Astrocyte of the cerebellum (primary cell): ENCODE measurements at regions not wholly inside any gene's neighbourhood (a gene's known extent, or its start where the extent isn't known, plus 50 kb on each side); places are given as distances from the start of the nearest gene placed in this dataset.
A peak's percentile ranks its signal among the peaks of the same experiment; 100 is the strongest.
"Not testable (repeated sequence)": the region's sequence is repeated elsewhere in the genome, so short reads cannot be mapped to it uniquely, and the experiment has no call there.

Source experiments
- DNase-seq: peaks from one replicate; pipeline ENCODE4 v3.0.0-alpha.2; 2011; ENCODE audit warnings: low read depth
- H3K4me3 ChIP-seq: 2 replicates; pipeline ENCODE4 v1.5.1; 2011; ENCODE audit warnings: mild to moderate bottlenecking, low read depth, low read length, moderate library complexity
- in situ Hi-C: cut with HindIII; loops from 2 replicates; pipeline ENCODE4 v1.10.0; 2017; ENCODE audit warnings: low sequenced_read_pairs

GRCh38 chr9:61817127-61817705 lies 627.4 kb downstream of the SPATA31A7 start:
- H3K4me3 ChIP-seq, DNase-seq, in situ Hi-C loops: not testable (repeated sequence)

- H3K4me3 ChIP-seq, DNase-seq, in situ Hi-C loops: not testable (repeated sequence)
These were observed 663.9 kb downstream of the SPATA31A7 start for GRCh38 chr9:61853624-61854259.

- peak overlapping the region; percentile 23 for H3K4me3 ChIP-seq
- DNase-seq, in situ Hi-C loops: not testable (repeated sequence)
These were observed 664.4 kb downstream of the SPATA31A7 start for GRCh38 chr9:61854260-61854640.

- H3K4me3 ChIP-seq, in situ Hi-C loops, DNase-seq: not testable (repeated sequence)
These were observed 666.4 kb downstream of the SPATA31A7 start for GRCh38 chr9:61856283-61856682.

GRCh38 chr9:61856858-61857453 lies 667.1 kb downstream of the SPATA31A7 start:
- H3K4me3 ChIP-seq, in situ Hi-C loops, DNase-seq: not testable (repeated sequence)

GRCh38 chr9:61857709-61858351 lies 668.0 kb downstream of the SPATA31A7 start:
- in situ Hi-C loops, result not testable (repeated sequence)

GRCh38 chr9:61862431-61862971 lies 672.7 kb downstream of the SPATA31A7 start:
- in situ Hi-C loops, DNase-seq, H3K4me3 ChIP-seq: not testable (repeated sequence)

More at GRCh38 chr9:61857709-61858351, 668.0 kb downstream of the SPATA31A7 start:
- H3K4me3 ChIP-seq, DNase-seq: not testable (repeated sequence)

GRCh38 chr9:61864463-61864862 lies 674.6 kb downstream of the SPATA31A7 start:
- H3K4me3 ChIP-seq, in situ Hi-C loops, DNase-seq: not testable (repeated sequence)

- DNase-seq, in situ Hi-C loops, H3K4me3 ChIP-seq: not testable (repeated sequence)
These were observed 679.1 kb downstream of the SPATA31A7 start for GRCh38 chr9:61868965-61869364.

- H3K4me3 ChIP-seq, in situ Hi-C loops, DNase-seq: not testable (repeated sequence)
These were observed 682.5 kb downstream of the SPATA31A7 start for GRCh38 chr9:61872329-61872728.
